Fibroblast of lung (primary cell): ENCODE measurements at regions not wholly inside any gene's neighbourhood (a gene's known extent, or its start where the extent isn't known, plus 50 kb on each side); places are given as distances from the start of the nearest gene placed in this dataset.

Experiments
- CTCF ChIP-seq, 2 donors: IDR thresholded peaks in 1 of 2; conservative IDR thresholded peaks in 1 of 2; 1 replicate in 1 of 2; 2 replicates in 1 of 2; pipeline ENCODE4 v1.5.1; 2011 to 2012; ENCODE audit warnings: low read length in 2 of 2, control low read depth in 1 of 2, inconsistent platforms in 1 of 2, low read depth in 1 of 2, mild to moderate bottlenecking in 1 of 2
- EZH2 ChIP-seq: IDR thresholded peaks from 2 replicates; pipeline ENCODE4 v1.5.1; 2012; ENCODE audit warnings: low read length, control low read depth, mild to moderate bottlenecking; ENCODE audit errors: missing control alignments

- no peak for TF ChIP-seq EZH2
- no peak for TF ChIP-seq CTCF (conservative IDR thresholded peaks at IDR 0.05 in 1 of 2, IDR thresholded peaks at IDR 0.05 in 1 of 2; ENCODE audit: low read depth in 1 of 2, low read length in 2 of 2)
Measured at GRCh38 chr19:27735314-27735713, 1477.6 kb downstream of the UQCRFS1 start.
